ENCODE measurements at regions not wholly inside any gene's neighbourhood (a gene's known extent, or its start where the extent isn't known, plus 50 kb on each side); places are given as distances from the start of the nearest gene placed in this dataset.
A peak's percentile ranks its signal among the peaks of the same experiment; 100 is the strongest.
"Not testable (repeated sequence)": the region's sequence is repeated elsewhere in the genome, so short reads cannot be mapped to it uniquely, and the experiment has no call there.

DNA sequence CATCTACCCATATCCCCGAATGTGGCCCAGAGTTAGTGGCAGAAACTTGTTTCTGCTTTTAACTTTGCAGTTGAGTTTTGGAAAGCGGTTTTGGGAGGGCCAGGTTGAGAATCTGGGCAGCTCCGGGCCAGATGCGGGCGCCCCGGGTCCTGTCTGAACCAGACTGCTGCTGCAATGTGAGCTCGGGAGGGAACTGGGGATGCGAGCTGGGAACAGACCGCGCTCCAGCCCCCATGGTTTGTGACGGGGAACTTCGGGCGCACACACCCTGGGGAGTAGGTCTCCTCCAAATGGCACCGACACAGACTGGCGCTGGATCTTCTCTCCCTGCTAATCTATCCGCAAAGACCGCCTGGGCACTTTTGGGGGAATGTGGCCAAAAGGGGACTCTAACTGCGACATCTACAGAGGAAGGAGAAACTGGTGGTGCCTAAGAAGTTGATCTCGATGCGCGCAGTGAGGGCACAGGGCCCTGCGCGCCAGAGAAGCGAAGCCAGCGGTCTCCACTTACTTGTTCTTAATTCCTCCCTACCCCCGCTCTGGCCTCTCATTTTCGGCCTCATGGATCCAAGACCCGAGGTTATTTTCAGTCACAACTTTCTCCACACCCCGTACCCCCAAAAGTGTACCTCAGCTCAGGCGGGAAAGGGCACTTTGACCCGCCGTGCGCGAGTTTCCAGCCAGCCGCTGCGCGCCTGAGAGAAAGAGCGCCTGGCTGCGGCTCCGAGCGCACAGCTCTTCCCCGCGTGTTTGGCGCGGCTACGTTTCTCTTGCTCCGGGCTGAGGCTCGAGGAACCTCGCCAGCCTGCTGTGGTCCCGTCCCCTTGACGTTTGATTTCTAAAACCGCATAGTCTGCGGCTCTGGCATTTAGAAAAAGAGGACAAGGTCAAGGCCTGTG lies 411.0 kb upstream of the ESRRG start:
- Histone ChIP-seq H3K27ac (ENCODE audit: low read depth in 1 of 2, low read length in 1 of 2) (no peak overlapping the region), H3K4me1 (ENCODE audit: control insufficient read depth in 2 of 2, insufficient read depth in 2 of 2, low read length in 2 of 2) (no peaks in the 10 kb centered on the region), H3K4me3 (ENCODE audit: low read length in 2 of 2) (no peak overlapping the region), H3K36me3 (ENCODE audit: control insufficient read depth in 2 of 2, insufficient read depth in 2 of 2, low read length in 1 of 2) (no peaks in the 10 kb centered on the region), H3K9me3 (ENCODE audit: control insufficient read depth in 2 of 2, insufficient read depth in 1 of 2, low read length in 1 of 2) (peaks cover 0 to 6% of the 10 kb centered on the region in 2 donors), H3K27me3 (ENCODE audit: control insufficient read depth in 2 of 2, insufficient read depth in 1 of 2, low read length in 1 of 2) (peaks cover 50 to 76% of the 10 kb centered on the region in 2 donors)
- WGBS: 3% methylated on average over 53 of the region's 53 CpGs
- DNase-seq (ENCODE audit: low read depth in 6 of 9, low spot score in 9 of 9): peak in 1 of 9 donors; percentile 6

DNA sequence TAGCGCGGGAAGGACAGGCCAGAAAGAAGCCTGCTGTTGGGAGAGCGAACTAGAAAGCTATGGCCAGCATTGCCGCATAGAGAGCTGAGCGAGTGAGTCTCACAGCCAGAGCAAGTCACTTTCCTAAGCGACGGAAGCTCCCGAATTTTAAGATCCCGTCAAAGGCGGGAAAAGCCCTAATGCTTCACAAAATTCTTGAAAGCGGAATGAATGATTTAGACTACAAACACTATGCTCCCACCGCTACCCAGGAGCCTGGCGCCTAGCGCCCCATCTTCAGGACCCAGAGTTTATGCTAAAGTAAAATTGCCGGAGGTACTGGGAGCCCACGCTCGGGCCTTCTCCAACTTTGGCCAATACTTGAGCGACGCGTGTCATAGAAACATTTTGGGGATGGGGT lies 409.9 kb upstream of the ESRRG start:
- H3K4me1 ChIP-seq (ENCODE audit: control insufficient read depth in 2 of 2, insufficient read depth in 2 of 2, low read length in 2 of 2): no peaks in the 10 kb centered on the region
- H3K36me3 ChIP-seq (ENCODE audit: control insufficient read depth in 2 of 2, insufficient read depth in 2 of 2, low read length in 1 of 2): no peaks in the 10 kb centered on the region
- H3K27me3 ChIP-seq (ENCODE audit: control insufficient read depth in 2 of 2, insufficient read depth in 1 of 2, low read length in 1 of 2): peaks cover 39 to 64% of the 10 kb centered on the region in 2 donors
- no peak for DNase-seq (ENCODE audit: low read depth in 6 of 9, low spot score in 9 of 9)
- WGBS: 73% methylated on average over 20 of the region's 20 CpGs
- no peak overlapping the region for H3K27ac ChIP-seq (ENCODE audit: low read depth in 1 of 2, low read length in 1 of 2)
- peaks cover 0 to 6% of the 10 kb centered on the region in 2 donors for H3K9me3 ChIP-seq (ENCODE audit: control insufficient read depth in 2 of 2, insufficient read depth in 1 of 2, low read length in 1 of 2)
- no peak overlapping the region for H3K4me3 ChIP-seq (ENCODE audit: low read length in 2 of 2)

DNA sequence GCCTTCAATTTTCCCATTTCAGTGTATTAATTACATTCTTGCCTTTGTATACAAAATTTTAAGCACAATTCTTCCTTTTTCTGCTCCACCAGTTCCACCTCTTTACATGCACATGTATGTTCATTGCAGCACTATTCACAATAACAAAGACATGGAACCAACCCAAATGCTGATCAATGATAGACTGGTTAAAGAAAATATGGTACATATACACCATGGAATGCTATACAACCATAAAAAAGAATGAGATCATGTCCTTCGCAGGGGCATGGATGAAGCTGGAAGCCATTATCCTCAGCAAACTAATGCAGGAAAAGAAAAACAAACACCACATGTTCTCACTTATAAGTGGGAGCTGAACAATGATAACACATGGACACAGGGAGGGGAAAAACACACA lies 400.1 kb upstream of the ESRRG start:
- H3K27me3 ChIP-seq (ENCODE audit: control insufficient read depth in 2 of 2, insufficient read depth in 1 of 2, low read length in 1 of 2); H3K4me1 ChIP-seq (ENCODE audit: control insufficient read depth in 2 of 2, insufficient read depth in 2 of 2, low read length in 2 of 2); DNase-seq (ENCODE audit: low read depth in 6 of 9, low spot score in 9 of 9); H3K4me3 ChIP-seq (ENCODE audit: low read length in 2 of 2); H3K36me3 ChIP-seq (ENCODE audit: control insufficient read depth in 2 of 2, insufficient read depth in 2 of 2, low read length in 1 of 2); H3K27ac ChIP-seq (ENCODE audit: low read depth in 1 of 2, low read length in 1 of 2); H3K9me3 ChIP-seq (ENCODE audit: control insufficient read depth in 2 of 2, insufficient read depth in 1 of 2, low read length in 1 of 2): not testable (repeated sequence)
- 94% methylated on average over 1 of the region's 1 CpG for WGBS

DNA sequence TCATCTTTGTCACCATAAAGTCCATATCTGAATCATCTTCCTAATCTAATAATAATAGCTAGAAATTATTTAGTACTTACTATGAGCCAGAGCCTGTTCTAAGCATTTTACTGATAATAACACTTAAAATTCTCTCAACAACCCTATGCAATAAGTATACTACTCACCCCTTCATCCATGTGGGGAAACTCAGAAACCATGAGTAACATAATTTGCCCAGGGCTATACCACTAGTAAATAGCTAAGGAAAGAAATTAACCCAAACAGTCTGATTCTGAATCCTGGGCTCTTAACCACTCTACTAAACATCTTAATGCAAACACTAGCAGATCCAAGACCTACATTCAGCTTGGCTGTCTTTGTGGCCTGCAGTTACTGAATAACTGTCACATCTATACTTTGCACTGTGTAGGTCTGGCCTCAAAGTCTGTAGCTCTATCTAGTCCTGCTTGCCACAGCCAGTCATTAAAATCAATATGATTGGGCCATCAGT lies 394.8 kb upstream of the ESRRG start:
- Histone ChIP-seq H3K4me3 (ENCODE audit: low read length in 2 of 2) (no peak overlapping the region), H3K27ac (ENCODE audit: low read depth in 1 of 2, low read length in 1 of 2) (no peak overlapping the region), H3K4me1 (ENCODE audit: control insufficient read depth in 2 of 2, insufficient read depth in 2 of 2, low read length in 2 of 2) (no peaks in the 10 kb centered on the region), H3K36me3 (ENCODE audit: control insufficient read depth in 2 of 2, insufficient read depth in 2 of 2, low read length in 1 of 2) (no peaks in the 10 kb centered on the region), H3K9me3 (ENCODE audit: control insufficient read depth in 2 of 2, insufficient read depth in 1 of 2, low read length in 1 of 2) (no peaks in the 10 kb centered on the region), H3K27me3 (ENCODE audit: control insufficient read depth in 2 of 2, insufficient read depth in 1 of 2, low read length in 1 of 2) (no peaks in the 10 kb centered on the region)
- no peak for DNase-seq (ENCODE audit: low read depth in 6 of 9, low spot score in 9 of 9)

DNA sequence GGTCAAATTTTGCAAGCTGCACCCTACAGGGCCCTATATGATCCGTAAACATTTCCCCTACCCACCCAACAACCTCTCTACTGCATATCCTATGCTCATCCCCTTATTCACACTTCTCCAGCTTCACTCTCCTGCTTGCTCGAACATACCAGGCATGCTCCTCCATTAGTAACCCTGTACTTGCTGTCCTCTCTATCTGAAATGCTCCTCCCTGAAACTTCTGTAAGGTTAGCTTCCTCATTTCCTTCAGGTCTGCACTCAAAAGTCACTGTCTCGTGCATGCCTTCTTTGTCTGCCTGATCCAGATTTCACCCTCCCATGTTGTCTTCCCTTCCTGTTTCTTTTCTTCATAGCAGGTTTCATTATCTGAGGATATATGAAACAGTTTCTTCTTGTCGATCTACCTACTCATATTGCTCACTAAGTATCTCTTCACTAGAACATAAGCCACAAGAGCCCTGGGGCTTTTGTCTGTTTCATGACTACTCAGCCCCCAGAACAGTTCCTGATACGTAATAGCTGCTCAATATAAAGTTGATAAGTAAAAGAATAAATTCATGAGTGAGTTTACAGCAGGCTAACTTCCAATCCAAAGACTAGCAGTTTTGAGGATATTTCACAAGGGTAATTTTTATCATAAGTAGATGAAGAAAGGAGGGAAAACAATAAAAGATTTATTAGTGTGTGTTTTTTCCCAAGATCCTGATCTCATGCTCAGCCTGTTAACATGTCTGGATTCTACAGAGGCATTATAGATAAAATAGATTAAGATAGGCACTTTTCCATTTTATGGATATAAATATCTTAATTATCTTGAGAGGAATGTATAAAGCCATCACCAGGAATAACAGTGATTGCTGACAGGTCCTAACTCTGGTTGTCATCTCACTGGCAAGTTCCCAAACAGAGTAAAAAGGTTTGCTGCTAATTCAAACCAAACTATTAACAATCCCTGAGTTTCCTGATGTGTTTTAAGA lies 392.5 kb upstream of the ESRRG start:
- 84% methylated on average over 5 of the region's 5 CpGs for WGBS
- Histone ChIP-seq H3K4me3 (ENCODE audit: low read length in 2 of 2) (no peak overlapping the region), H3K27ac (ENCODE audit: low read depth in 1 of 2, low read length in 1 of 2) (no peak overlapping the region), H3K9me3 (ENCODE audit: control insufficient read depth in 2 of 2, insufficient read depth in 1 of 2, low read length in 1 of 2) (no peaks in the 10 kb centered on the region), H3K27me3 (ENCODE audit: control insufficient read depth in 2 of 2, insufficient read depth in 1 of 2, low read length in 1 of 2) (no peaks in the 10 kb centered on the region), H3K4me1 (ENCODE audit: control insufficient read depth in 2 of 2, insufficient read depth in 2 of 2, low read length in 2 of 2) (no peaks in the 10 kb centered on the region), H3K36me3 (ENCODE audit: control insufficient read depth in 2 of 2, insufficient read depth in 2 of 2, low read length in 1 of 2) (no peaks in the 10 kb centered on the region)
- no peak for DNase-seq (ENCODE audit: low read depth in 6 of 9, low spot score in 9 of 9)

GRCh38 chr1:217109928-217110327 lies 386.7 kb upstream of the ESRRG start:
- Histone ChIP-seq H3K4me3 (ENCODE audit: low read length in 2 of 2) (no peak overlapping the region), H3K9me3 (ENCODE audit: control insufficient read depth in 2 of 2, insufficient read depth in 1 of 2, low read length in 1 of 2) (no peaks in the 10 kb centered on the region), H3K27ac (ENCODE audit: low read depth in 1 of 2, low read length in 1 of 2) (no peak overlapping the region), H3K27me3 (ENCODE audit: control insufficient read depth in 2 of 2, insufficient read depth in 1 of 2, low read length in 1 of 2) (no peaks in the 10 kb centered on the region), H3K4me1 (ENCODE audit: control insufficient read depth in 2 of 2, insufficient read depth in 2 of 2, low read length in 2 of 2) (no peaks in the 10 kb centered on the region), H3K36me3 (ENCODE audit: control insufficient read depth in 2 of 2, insufficient read depth in 2 of 2, low read length in 1 of 2) (no peaks in the 10 kb centered on the region)
- 94% methylated on average over 1 of the region's 1 CpG for WGBS
- no peak for DNase-seq (ENCODE audit: low read depth in 6 of 9, low spot score in 9 of 9)

DNA sequence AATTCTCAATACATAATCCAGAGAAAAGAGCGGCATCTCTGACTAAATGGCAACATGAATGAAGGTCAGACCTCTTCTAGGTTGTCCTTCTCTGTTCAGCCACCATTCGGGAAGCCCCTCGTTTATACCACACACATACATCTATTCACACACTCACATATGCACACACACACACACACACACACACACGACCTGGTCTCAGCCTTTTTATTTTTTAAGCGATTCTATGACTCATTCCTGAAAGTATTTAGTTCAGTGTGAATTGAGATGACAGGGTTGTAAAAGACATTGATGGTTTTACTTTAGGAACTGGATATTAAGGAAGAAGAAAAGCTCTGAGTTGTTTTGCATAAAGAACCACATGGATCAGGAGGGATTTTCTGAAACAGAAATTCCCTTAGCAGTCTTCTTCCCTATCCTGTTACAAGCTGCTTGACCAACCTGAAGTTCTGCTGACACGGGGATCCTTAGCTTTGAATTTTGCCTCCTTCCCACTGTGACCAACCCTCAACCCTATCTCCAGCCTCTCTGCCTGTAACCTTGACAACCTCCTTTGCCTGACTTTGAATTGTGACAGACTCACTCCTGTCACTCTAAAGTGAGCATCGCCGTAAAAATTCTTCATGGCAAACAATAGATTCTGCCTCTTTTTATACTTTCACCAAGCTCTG lies 383.1 kb upstream of the ESRRG start:
- 92% methylated on average over 8 of the region's 8 CpGs for WGBS
- peak in 1 of 9 donors; percentile 21 for DNase-seq (ENCODE audit: low read depth in 6 of 9, low spot score in 9 of 9)
- Histone ChIP-seq H3K27ac (ENCODE audit: low read depth in 1 of 2, low read length in 1 of 2) (peak overlapping the region in 1 of 2 donors; percentile 19), H3K36me3 (ENCODE audit: control insufficient read depth in 2 of 2, insufficient read depth in 2 of 2, low read length in 1 of 2) (no peaks in the 10 kb centered on the region), H3K4me3 (ENCODE audit: low read length in 2 of 2) (no peak overlapping the region), H3K9me3 (ENCODE audit: control insufficient read depth in 2 of 2, insufficient read depth in 1 of 2, low read length in 1 of 2) (no peaks in the 10 kb centered on the region), H3K27me3 (ENCODE audit: control insufficient read depth in 2 of 2, insufficient read depth in 1 of 2, low read length in 1 of 2) (no peaks in the 10 kb centered on the region), H3K4me1 (ENCODE audit: control insufficient read depth in 2 of 2, insufficient read depth in 2 of 2, low read length in 2 of 2) (no peaks in the 10 kb centered on the region)

- Histone ChIP-seq H3K4me3 (ENCODE audit: low read length in 2 of 2) (no peak overlapping the region), H3K27me3 (ENCODE audit: control insufficient read depth in 2 of 2, insufficient read depth in 1 of 2, low read length in 1 of 2) (no peaks in the 10 kb centered on the region), H3K27ac (ENCODE audit: low read depth in 1 of 2, low read length in 1 of 2) (no peak overlapping the region), H3K36me3 (ENCODE audit: control insufficient read depth in 2 of 2, insufficient read depth in 2 of 2, low read length in 1 of 2) (no peaks in the 10 kb centered on the region), H3K9me3 (ENCODE audit: control insufficient read depth in 2 of 2, insufficient read depth in 1 of 2, low read length in 1 of 2) (no peaks in the 10 kb centered on the region), H3K4me1 (ENCODE audit: control insufficient read depth in 2 of 2, insufficient read depth in 2 of 2, low read length in 2 of 2) (no peaks in the 10 kb centered on the region)
- DNase-seq (ENCODE audit: low read depth in 6 of 9, low spot score in 9 of 9): no peak
- WGBS: 90% methylated on average over 5 of the region's 5 CpGs
Measured at GRCh38 chr1:217105437-217105836, 382.2 kb upstream of the ESRRG start.

Measured in thymus (tissue), 11 donors.